ENCODE measurements at regions not wholly inside any gene's neighbourhood (a gene's known extent, or its start where the extent isn't known, plus 50 kb on each side); places are given as distances from the start of the nearest gene placed in this dataset.

DNA sequence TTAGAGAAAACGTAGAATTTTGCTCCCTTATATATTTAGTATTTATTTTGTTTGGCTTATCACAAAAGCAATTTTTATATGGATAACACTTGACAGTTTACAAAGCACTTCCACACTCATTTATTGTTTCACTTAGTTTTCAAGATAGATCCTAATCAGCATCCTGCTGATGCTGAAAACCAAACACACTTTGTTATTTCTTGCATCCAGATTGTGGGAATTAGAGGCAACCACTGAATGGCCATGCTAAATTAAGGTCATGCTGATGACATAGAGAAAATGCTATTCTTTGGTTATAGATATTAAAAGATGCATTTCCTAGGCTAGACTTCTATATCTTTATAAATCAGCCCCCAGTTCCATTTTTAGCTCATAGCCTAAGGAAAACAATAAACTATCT is 474.1 kb upstream of the KCNMB2 start:
- TF ChIP-seq, protein P1, sequence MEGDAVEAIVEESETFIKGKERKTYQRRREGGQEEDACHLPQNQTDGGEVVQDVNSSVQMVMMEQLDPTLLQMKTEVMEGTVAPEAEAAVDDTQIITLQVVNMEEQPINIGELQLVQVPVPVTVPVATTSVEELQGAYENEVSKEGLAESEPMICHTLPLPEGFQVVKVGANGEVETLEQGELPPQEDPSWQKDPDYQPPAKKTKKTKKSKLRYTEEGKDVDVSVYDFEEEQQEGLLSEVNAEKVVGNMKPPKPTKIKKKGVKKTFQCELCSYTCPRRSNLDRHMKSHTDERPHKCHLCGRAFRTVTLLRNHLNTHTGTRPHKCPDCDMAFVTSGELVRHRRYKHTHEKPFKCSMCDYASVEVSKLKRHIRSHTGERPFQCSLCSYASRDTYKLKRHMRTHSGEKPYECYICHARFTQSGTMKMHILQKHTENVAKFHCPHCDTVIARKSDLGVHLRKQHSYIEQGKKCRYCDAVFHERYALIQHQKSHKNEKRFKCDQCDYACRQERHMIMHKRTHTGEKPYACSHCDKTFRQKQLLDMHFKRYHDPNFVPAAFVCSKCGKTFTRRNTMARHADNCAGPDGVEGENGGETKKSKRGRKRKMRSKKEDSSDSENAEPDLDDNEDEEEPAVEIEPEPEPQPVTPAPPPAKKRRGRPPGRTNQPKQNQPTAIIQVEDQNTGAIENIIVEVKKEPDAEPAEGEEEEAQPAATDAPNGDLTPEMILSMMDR (IDR thresholded peaks at IDR 0.05), result no peak
- TF ChIP-seq EP300 (IDR thresholded peaks at IDR 0.05) (no peak), POLR2A (IDR thresholded peaks at IDR 0.05) (no peak), POLR2AphosphoS5 (IDR thresholded peaks at IDR 0.05) (no peak)
